Keratinocyte (primary cell): ENCODE measurements at regions not wholly inside any gene's neighbourhood (a gene's known extent, or its start where the extent isn't known, plus 50 kb on each side); places are given as distances from the start of the nearest gene placed in this dataset.

ENCODE experiments used
- DNase-seq: peaks from one replicate; pipeline ENCODE4 v3.0.0-alpha.2; 2011; ENCODE audit warnings: low read depth, missing footprints, low spot score
- FAIRE-seq: peaks from 2 replicates; lab custom pipeline; 2011; peaks lifted over from hg19 to GRCh38; lab: Jason Lieb, UNC
- H2AFZ ChIP-seq: 2 replicates; pipeline ENCODE4 v1.6.0; 2012; ENCODE audit warnings: low read length, control low read depth, inconsistent platforms; ENCODE audit not compliant: control insufficient read depth
- H3K27ac ChIP-seq: 2 replicates; pipeline ENCODE4 v1.5.1; 2011; ENCODE audit warnings: low read length; ENCODE audit not compliant: control insufficient read depth, insufficient read depth
- H3K27me3 ChIP-seq: 3 replicates; pipeline ENCODE4 v1.6.0; 2011; ENCODE audit warnings: low read length; ENCODE audit not compliant: control insufficient read depth, insufficient read depth; ENCODE audit errors: extremely low read depth
- H3K36me3 ChIP-seq, 2 experiments: 2 replicates in 1 of 2; 3 replicates in 1 of 2; pipeline ENCODE4 v1.5.1; 2011; ENCODE audit warnings: low read length in 2 of 2, mild to moderate bottlenecking in 1 of 2; ENCODE audit not compliant: control insufficient read depth in 2 of 2, insufficient read depth in 2 of 2; ENCODE audit errors: extremely low read depth in 1 of 2
- H3K4me1 ChIP-seq: 3 replicates; pipeline ENCODE4 v1.5.1; 2011; ENCODE audit warnings: low read length; ENCODE audit not compliant: control insufficient read depth, insufficient read depth; ENCODE audit errors: extremely low read depth
- H3K4me2 ChIP-seq: 3 replicates; pipeline ENCODE4 v1.6.0; 2011; ENCODE audit warnings: low read depth, low read length; ENCODE audit not compliant: control insufficient read depth, insufficient read depth; ENCODE audit errors: extremely low read depth
- H3K4me3 ChIP-seq, 3 experiments: fragments of 200-600 bp in 1 of 3; sonication (generic) in 1 of 3; 2 replicates in 2 of 3; 3 replicates in 1 of 3; pipeline ENCODE4 v1.5.1; 2011 to 2016; ENCODE audit warnings: low read length in 3 of 3, mild to moderate bottlenecking in 3 of 3, control low read depth in 2 of 3, inconsistent platforms in 1 of 3, low read depth in 1 of 3, mixed read lengths in 1 of 3, mixed run types in 1 of 3, moderate library complexity in 1 of 3; ENCODE audit not compliant: control insufficient read depth in 2 of 3, insufficient read depth in 2 of 3; ENCODE audit errors: extremely low read depth in 1 of 3
- H3K79me2 ChIP-seq: 2 replicates; pipeline ENCODE4 v1.6.0; 2012; ENCODE audit warnings: low read length; ENCODE audit not compliant: control insufficient read depth, insufficient read depth
- H3K9ac ChIP-seq: 3 replicates; pipeline ENCODE4 v1.6.0; 2011; ENCODE audit warnings: low read length; ENCODE audit not compliant: control insufficient read depth, insufficient read depth; ENCODE audit errors: extremely low read depth
- H3K9me1 ChIP-seq: 3 replicates; pipeline ENCODE4 v1.6.0; 2011; ENCODE audit warnings: low read length; ENCODE audit not compliant: control insufficient read depth, insufficient read depth; ENCODE audit errors: extremely low read depth
- H3K9me3 ChIP-seq: 2 replicates; pipeline ENCODE4 v1.5.1; 2012; ENCODE audit warnings: low read depth, low read length; ENCODE audit not compliant: control insufficient read depth
- H4K20me1 ChIP-seq: 3 replicates; pipeline ENCODE4 v1.6.0; 2011; ENCODE audit warnings: low read length; ENCODE audit not compliant: control insufficient read depth, insufficient read depth; ENCODE audit errors: extremely low read depth
- EZH2 ChIP-seq: IDR thresholded peaks from one replicate; pipeline ENCODE4 v1.6.1; 2012; ENCODE audit warnings: inconsistent platforms, mild to moderate bottlenecking, low read length, moderate library complexity
- dilution Hi-C: fragments of 300-500 bp; cut with MboI; formaldehyde crosslinking; loops from one replicate; pipeline ENCODE4 v1.7.0; 2020; ENCODE audit warnings: low sequenced_read_pairs; ENCODE audit not compliant: extremely low pct_ligation_motif_present
- TF ChIP-seq, protein P1 (sequence below), 3 experiments: IDR thresholded peaks in 1 of 3; conservative IDR thresholded peaks in 1 of 3; optimal IDR thresholded peaks in 1 of 3; 2 replicates in 2 of 3; 3 replicates in 1 of 3; pipeline versions ENCODE3 to v1.5.1; 2011; ENCODE audit warnings: low read length in 3 of 3, mild to moderate bottlenecking in 3 of 3, moderate library complexity in 2 of 3, control low read depth in 1 of 3, inconsistent platforms in 1 of 3; ENCODE audit not compliant: insufficient read depth in 2 of 3; ENCODE audit errors: extremely low read depth in 1 of 3

- Histone ChIP-seq H3K27me3 (no peaks in the 10 kb centered on the region), H3K9ac (no peak overlapping the region), H3K9me3 (no peaks in the 10 kb centered on the region), H3K4me1 (no peaks in the 10 kb centered on the region), H3K27ac (no peak overlapping the region), H3K9me1 (no peaks in the 10 kb centered on the region), H3K4me2 (no peak overlapping the region), H3K36me3 (no peaks in the 10 kb centered on the region), H3K4me3 (no peak overlapping the region), H2AFZ (no peak overlapping the region), H3K79me2 (no peaks in the 10 kb centered on the region), H4K20me1 (no peaks in the 10 kb centered on the region)
- DNase-seq (no peak), FAIRE-seq (no peak)
- TF ChIP-seq, protein P1, sequence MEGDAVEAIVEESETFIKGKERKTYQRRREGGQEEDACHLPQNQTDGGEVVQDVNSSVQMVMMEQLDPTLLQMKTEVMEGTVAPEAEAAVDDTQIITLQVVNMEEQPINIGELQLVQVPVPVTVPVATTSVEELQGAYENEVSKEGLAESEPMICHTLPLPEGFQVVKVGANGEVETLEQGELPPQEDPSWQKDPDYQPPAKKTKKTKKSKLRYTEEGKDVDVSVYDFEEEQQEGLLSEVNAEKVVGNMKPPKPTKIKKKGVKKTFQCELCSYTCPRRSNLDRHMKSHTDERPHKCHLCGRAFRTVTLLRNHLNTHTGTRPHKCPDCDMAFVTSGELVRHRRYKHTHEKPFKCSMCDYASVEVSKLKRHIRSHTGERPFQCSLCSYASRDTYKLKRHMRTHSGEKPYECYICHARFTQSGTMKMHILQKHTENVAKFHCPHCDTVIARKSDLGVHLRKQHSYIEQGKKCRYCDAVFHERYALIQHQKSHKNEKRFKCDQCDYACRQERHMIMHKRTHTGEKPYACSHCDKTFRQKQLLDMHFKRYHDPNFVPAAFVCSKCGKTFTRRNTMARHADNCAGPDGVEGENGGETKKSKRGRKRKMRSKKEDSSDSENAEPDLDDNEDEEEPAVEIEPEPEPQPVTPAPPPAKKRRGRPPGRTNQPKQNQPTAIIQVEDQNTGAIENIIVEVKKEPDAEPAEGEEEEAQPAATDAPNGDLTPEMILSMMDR (optimal IDR thresholded peaks at IDR 0.05 in 1 of 3, IDR thresholded peaks at IDR 0.05 in 1 of 3, conservative IDR thresholded peaks at IDR 0.05 in 1 of 3; ENCODE audit: extremely low read depth in 1 of 3, insufficient read depth in 2 of 3, low read length in 3 of 3), result peak in 2 of 3 experiments; percentile 24 to 33
- no peak for TF ChIP-seq EZH2
- dilution Hi-C loops, result no loop called here
These were observed 231.1 kb upstream of the ARHGAP24 start for GRCh38 chr4:85243857-85244256.

DNA sequence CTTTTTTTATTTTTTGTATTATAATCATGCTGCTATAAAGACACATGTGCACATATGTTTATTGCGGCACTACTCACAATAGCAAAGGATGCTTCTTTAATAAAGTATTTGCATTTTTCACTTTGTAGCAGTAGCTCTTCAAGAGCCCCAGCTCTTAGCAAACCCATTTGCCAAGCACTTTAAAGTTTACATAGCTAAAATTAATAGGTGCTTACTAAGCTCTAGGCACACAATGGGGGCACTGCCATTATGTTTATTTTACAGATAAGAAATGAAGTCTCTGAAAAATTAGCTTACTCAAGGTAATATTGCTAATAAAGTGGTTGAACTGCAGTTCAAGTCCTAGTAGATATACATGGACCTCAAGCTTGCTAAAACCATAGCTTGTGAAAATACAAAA lies 230.3 kb upstream of the ARHGAP24 start:
- dilution Hi-C loops, result no loop called here

More for the DNA sequence above, 230.3 kb upstream of the ARHGAP24 start:
- TF ChIP-seq, protein P1 (optimal IDR thresholded peaks at IDR 0.05 in 1 of 3, IDR thresholded peaks at IDR 0.05 in 1 of 3, conservative IDR thresholded peaks at IDR 0.05 in 1 of 3; ENCODE audit: extremely low read depth in 1 of 3, insufficient read depth in 2 of 3, low read length in 3 of 3), result no peak
- FAIRE-seq (no peak), DNase-seq (no peak)
- no peaks in the 10 kb centered on the region for H3K4me1 ChIP-seq
- no peaks in the 10 kb centered on the region for H3K27me3 ChIP-seq
- H3K36me3 ChIP-seq, result no peaks in the 10 kb centered on the region
- no peaks in the 10 kb centered on the region for H4K20me1 ChIP-seq
- no peak overlapping the region for H3K27ac ChIP-seq
- no peaks in the 10 kb centered on the region for H3K9me3 ChIP-seq
- no peaks in the 10 kb centered on the region for H3K9me1 ChIP-seq
- no peak overlapping the region for H3K9ac ChIP-seq
- H2AFZ ChIP-seq, result no peak overlapping the region
- H3K4me2 ChIP-seq, result no peak overlapping the region
- no peaks in the 10 kb centered on the region for H3K79me2 ChIP-seq
- H3K4me3 ChIP-seq, result no peak overlapping the region
